NCI-H2029 treated with DMSO at 0.1 percent for 48 hours (cell line): ENCODE measurements at regions not wholly inside any gene's neighbourhood (a gene's known extent, or its start where the extent isn't known, plus 50 kb on each side); places are given as distances from the start of the nearest gene placed in this dataset.
"Not testable (repeated sequence)": the region's sequence is repeated elsewhere in the genome, so short reads cannot be mapped to it uniquely, and the experiment has no call there.

Experiments
- DNase-seq: peaks from one replicate; lab custom pipeline; 2025; lab: John Stamatoyannopoulos, UW

- DNase-seq, result no peak
Measured at GRCh38 chr12:84502180-84502860, 410.3 kb downstream of the SLC6A15 start.

- no peak for DNase-seq
Measured at GRCh38 chr12:84497819-84498218, 414.8 kb downstream of the SLC6A15 start.

GRCh38 chr12:84495711-84496110 lies 416.9 kb downstream of the SLC6A15 start:
- no peak for DNase-seq

GRCh38 chr12:84492351-84492883 lies 420.2 kb downstream of the SLC6A15 start:
- no peak for DNase-seq

GRCh38 chr12:84484798-84485197 lies 427.8 kb downstream of the SLC6A15 start:
- DNase-seq, result no peak

GRCh38 chr12:84480803-84481202 lies 431.8 kb downstream of the SLC6A15 start:
- DNase-seq, result no peak

GRCh38 chr12:84470361-84470760 lies 442.2 kb downstream of the SLC6A15 start:
- no peak for DNase-seq

- DNase-seq, result no peak
Measured at GRCh38 chr12:84464616-84465015, 448.0 kb downstream of the SLC6A15 start.

- no peak for DNase-seq
Measured at GRCh38 chr12:84463741-84464495, 448.7 kb downstream of the SLC6A15 start.

- no peak for DNase-seq
Measured at GRCh38 chr12:84455598-84455997, 457.0 kb downstream of the SLC6A15 start.

- DNase-seq, result not testable (repeated sequence)
Measured at GRCh38 chr12:84446478-84446877, 466.1 kb downstream of the SLC6A15 start.

- DNase-seq, result no peak
Measured at GRCh38 chr12:84436134-84436533, 476.5 kb downstream of the SLC6A15 start.

GRCh38 chr12:84435682-84436081 lies 476.9 kb downstream of the SLC6A15 start:
- no peak for DNase-seq

- no peak for DNase-seq
Measured at GRCh38 chr12:84422340-84422739, 490.3 kb downstream of the SLC6A15 start.

- no peak for DNase-seq
Measured at GRCh38 chr12:84421103-84421502, 491.5 kb downstream of the SLC6A15 start.

GRCh38 chr12:84416626-84417025 lies 496.0 kb downstream of the SLC6A15 start:
- no peak for DNase-seq

- DNase-seq, result no peak
Measured at GRCh38 chr12:84415946-84416345, 496.7 kb downstream of the SLC6A15 start.

- no peak for DNase-seq
Measured at GRCh38 chr12:84413656-84414055, 498.9 kb downstream of the SLC6A15 start.

- no peak for DNase-seq
Measured at GRCh38 chr12:84412226-84412625, 500.4 kb downstream of the SLC6A15 start.

GRCh38 chr12:84411031-84411430 lies 501.6 kb downstream of the SLC6A15 start:
- no peak for DNase-seq

- no peak for DNase-seq
Measured at GRCh38 chr12:84408936-84409335, 503.7 kb downstream of the SLC6A15 start.

- not testable (repeated sequence) for DNase-seq
Measured at GRCh38 chr12:84406720-84407119, 505.9 kb downstream of the SLC6A15 start.

- DNase-seq, result no peak
Measured at GRCh38 chr12:84397846-84398245, 514.8 kb downstream of the SLC6A15 start.
